PC-3 (cell line): ENCODE measurements at regions not wholly inside any gene's neighbourhood (a gene's known extent, or its start where the extent isn't known, plus 50 kb on each side); places are given as distances from the start of the nearest gene placed in this dataset.

ENCODE experiments used
- CTCF ChIP-seq: fragments of 300-600 bp; sonication (generic); conservative IDR thresholded peaks from 2 replicates; pipeline ENCODE4 v1.5.1; 2017; ENCODE audit warnings: antibody characterized with exemption, low read depth, mild to moderate bottlenecking, low read length
- EZH2phosphoT487 ChIP-seq: fragments of 300-600 bp; sonication (generic); IDR thresholded peaks from 2 replicates; pipeline ENCODE4 v1.6.1; 2018; ENCODE audit warnings: mild to moderate bottlenecking, antibody characterized with exemption, low read length, borderline replicate concordance

GRCh38 chr22:23457380-23457985 is 122.6 kb downstream of the IGLL1 start:
- TF ChIP-seq CTCF: no peak
- no peak for TF ChIP-seq EZH2phosphoT487
